Stimulated activated CD4-positive, alpha-beta T cell treated with anti-CD3 and anti-CD28 coated beads, Interleukin-15, amount 100 ng/mL, for 48 hours (primary cell): ENCODE measurements at regions not wholly inside any gene's neighbourhood (a gene's known extent, or its start where the extent isn't known, plus 50 kb on each side); places are given as distances from the start of the nearest gene placed in this dataset.
"Not testable (repeated sequence)": the region's sequence is repeated elsewhere in the genome, so short reads cannot be mapped to it uniquely, and the experiment has no call there.

Experiments used
- DNase-seq, 2 donors: peaks; one replicate each; pipeline ENCODE4 v3.0.0-alpha.2; 2020; ENCODE audit warnings: low read depth in 2 of 2

GRCh38 chr13:104641309-104641708, 1575.1 kb upstream of the SLC10A2 start:
- no peak for DNase-seq

DNA sequence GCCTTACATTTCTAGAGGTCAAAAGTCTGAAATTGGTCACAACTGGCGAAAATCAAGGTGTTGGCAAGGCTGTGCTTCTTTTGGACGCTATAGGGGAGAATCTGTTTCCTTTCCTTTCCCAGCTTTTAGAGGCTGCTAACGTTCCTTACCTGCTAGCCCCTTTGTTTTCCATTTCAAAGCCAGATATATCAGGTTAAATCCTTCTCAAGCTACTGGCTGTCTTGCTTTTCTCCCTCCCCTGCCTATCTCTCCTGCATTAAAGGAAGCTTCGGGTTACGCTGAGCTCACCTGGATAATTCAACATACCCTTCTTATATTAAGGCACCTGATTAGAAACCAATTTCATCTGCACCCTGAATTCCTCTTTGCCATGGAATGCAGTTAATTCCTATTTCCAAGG, 1569.7 kb upstream of the SLC10A2 start:
- DNase-seq = no peak

- DNase-seq = no peak
These were observed 1567.8 kb upstream of the SLC10A2 start for GRCh38 chr13:104634016-104634415.

- DNase-seq = no peak
These were observed 1566.5 kb upstream of the SLC10A2 start for GRCh38 chr13:104632736-104633135.

- no peak for DNase-seq
These were observed 1559.0 kb upstream of the SLC10A2 start for GRCh38 chr13:104625201-104625600.

- no peak for DNase-seq
These were observed 1550.8 kb upstream of the SLC10A2 start for GRCh38 chr13:104616990-104617389.

DNA sequence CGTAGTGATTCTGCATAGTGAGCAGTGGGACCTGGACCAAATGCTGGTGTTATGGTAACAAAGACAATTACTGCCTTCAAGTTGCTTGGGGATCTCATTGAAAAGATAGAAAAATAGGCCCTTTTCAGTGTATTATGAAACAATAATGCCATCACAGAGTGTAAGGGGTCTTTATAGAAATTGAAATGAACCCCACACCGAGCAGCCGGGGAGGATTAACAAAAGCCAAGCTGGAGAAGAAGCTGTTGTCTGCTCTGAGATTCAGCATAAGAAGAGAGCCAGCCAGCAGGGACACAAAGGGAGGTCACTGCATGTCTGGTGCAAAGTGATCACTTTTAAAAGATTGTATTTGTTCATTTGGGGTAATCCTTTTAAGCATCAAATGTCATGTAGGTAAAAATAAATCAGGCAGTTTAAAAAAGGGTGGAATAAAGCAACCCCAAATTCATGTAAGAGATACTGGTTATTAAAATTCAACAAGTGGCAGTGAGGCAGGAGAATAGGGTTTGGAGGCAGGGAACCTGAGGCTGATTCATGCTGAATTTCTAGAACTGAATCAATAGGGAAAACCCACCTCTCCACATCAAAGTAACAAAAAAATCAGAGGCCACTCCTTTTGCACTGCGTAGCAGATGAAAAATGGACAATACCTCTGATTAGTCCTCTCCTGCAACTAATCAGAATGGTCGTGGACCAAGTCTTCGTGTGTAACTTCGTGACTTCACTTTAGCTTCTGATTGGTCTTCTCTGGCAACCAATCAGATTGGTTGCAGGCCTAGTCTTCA, 1548.3 kb upstream of the SLC10A2 start:
- DNase-seq = no peak

- DNase-seq = no peak
These were observed 1542.1 kb upstream of the SLC10A2 start for GRCh38 chr13:104608331-104608730.

- not testable (repeated sequence) for DNase-seq
These were observed 1539.2 kb upstream of the SLC10A2 start for GRCh38 chr13:104605435-104605834.

DNA sequence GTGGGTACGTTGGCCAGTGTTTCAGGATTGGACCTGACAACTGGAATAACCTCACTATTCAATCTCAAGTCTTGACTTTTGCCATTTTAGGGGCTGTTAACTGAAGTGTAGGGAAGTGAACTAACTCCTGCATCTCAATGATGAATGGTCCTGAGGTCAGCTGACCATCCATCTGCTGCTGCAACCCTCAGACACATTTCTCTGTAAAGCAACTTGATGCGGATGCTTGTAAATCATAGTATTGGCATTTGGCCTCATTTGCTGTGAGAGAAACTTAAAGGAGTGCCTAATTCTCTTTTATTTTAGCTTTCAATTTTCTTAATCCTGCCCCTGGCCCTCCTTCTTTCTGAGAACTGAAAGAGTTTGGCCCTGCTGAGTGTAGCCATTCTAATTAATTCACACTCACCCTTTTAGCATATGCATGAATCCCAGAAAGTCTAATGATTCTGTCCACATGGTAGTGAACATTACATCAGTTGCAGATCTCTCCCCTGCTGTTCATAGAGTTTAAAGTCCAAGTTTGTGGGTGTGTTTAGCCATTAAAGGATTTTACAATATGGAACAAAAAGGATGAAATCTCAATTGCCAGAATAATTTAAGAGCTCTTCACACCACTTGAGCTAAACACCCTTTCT, 1531.4 kb upstream of the SLC10A2 start:
- no peak for DNase-seq

- DNase-seq = no peak
These were observed 1529.3 kb upstream of the SLC10A2 start for GRCh38 chr13:104595511-104595910.

DNA sequence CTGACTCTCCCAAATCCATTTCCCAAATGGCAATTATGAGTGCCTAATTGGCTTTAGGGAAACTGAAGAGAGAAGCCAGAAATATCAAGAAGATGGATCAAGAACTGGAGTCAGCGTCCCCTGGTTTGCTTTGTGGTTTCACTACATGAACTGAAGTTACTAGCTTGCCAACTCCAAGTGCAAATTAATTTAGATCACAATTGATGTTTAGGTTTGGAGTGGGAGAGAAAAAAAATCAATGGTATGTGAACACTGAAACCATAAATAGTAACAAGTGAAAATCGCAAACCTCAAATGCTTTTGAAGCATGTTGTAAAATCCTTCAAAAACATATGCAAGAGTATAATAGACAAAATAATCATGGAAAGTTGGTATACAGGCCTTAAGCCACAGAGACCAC, 1528.6 kb upstream of the SLC10A2 start:
- no peak for DNase-seq

DNA sequence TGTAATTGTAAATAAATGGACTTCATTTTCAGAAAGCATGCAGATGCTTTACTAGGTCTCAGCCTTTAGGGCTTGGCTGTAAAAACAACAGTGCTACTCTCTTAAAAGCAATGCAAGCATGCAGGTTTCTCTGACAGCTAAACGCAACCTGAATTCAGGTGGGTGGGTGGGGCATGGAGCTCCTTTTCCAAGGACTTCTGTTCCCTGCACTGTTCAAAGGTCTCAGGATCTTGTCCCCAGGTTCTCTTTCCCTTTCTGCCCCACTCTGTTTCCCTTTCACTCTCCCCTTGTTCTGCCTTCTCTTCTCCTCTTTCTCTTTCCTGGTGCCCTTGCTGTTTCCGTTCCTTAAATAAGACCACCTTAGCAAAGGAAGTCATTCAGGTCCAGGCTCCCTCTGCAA, 1527.5 kb upstream of the SLC10A2 start:
- DNase-seq = no peak

GRCh38 chr13:104593251-104593576, 1527.0 kb upstream of the SLC10A2 start:
- DNase-seq = no peak

DNA sequence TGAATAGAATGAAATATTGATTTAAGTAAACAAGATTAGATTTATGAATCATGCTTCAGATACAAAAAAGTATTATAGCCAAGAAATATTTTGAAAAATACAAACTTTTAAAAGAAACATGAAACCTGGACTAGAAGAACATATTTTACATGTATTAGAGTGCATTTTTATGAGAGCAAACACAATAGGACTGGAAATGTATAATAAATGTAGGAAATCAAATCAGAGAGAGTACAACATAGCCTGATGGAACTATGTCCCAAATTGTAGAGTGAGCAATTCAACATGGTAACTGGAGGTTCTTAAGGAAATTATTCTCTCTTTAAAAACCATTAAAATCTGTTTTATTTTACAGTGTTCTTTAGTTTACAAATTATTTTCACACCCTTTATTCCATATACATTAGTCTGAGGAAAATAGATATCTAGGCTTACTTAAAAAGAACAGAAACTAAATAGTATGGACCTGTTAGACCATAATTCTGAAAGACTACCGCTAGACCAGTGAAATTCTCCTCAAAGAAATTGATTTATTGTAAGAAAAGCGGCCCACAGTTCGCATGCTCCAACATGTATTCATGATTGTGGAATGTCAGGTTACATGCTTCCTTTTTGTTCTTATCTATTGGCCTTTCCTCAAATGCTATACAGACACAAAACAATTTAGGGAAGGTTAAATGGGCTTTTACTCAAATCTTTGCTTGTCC, 1526.5 kb upstream of the SLC10A2 start:
- no peak for DNase-seq

- DNase-seq = no peak
These were observed 1525.9 kb upstream of the SLC10A2 start for GRCh38 chr13:104592127-104592526.

DNA sequence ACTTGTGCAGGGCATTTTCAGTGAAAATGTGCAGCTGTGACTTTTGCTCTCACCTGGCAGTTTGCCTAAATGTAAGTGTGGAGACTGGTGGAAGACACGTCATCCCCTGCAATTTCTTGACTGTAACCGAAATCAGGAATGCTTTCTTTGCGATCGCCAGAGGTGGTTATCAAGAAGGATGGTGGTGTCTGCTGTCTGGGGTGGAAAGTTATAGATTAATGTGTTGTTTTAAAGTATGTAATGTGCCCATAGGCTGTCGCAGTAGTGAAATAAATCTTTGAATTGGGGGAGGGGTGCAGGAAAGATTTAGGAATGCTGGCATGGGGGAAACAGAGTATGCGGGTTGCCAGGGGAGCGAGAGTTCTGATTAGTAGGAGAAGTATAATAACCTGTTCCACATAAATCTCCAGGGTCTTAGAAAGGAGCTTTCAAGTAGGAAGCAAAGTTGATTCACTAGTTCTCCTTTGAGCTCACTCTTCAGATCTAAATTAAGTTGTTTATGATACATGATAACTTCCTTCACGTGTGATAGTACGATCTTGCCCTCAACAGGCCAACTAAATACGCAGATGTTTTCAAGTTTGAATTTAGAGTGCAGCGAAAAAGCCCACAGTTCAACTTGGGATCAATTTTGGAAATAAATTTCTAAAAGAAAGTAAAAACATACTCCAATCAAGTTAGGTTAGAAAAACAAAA, 1520.0 kb upstream of the SLC10A2 start:
- no peak for DNase-seq

- DNase-seq = no peak
These were observed 1518.3 kb upstream of the SLC10A2 start for GRCh38 chr13:104584481-104584880.

DNA sequence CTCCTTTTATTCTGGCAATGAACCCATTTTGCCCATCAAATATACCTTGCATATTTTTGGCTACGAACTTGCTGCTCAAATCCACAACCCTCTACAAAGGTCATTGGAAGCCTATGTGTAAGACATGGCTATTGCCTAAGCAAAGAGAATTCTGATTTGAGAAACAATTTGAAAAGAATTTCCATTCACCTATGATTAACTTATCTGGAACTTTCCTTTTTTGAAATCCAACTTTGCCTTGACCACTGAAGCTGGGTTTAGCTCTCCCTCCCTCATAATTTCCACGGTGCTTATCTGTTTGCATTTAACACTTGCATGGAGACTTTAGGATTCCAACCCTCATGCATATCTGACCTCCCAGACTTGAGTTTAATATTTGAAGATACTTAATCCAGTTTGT, 1514.7 kb upstream of the SLC10A2 start:
- DNase-seq = no peak

DNA sequence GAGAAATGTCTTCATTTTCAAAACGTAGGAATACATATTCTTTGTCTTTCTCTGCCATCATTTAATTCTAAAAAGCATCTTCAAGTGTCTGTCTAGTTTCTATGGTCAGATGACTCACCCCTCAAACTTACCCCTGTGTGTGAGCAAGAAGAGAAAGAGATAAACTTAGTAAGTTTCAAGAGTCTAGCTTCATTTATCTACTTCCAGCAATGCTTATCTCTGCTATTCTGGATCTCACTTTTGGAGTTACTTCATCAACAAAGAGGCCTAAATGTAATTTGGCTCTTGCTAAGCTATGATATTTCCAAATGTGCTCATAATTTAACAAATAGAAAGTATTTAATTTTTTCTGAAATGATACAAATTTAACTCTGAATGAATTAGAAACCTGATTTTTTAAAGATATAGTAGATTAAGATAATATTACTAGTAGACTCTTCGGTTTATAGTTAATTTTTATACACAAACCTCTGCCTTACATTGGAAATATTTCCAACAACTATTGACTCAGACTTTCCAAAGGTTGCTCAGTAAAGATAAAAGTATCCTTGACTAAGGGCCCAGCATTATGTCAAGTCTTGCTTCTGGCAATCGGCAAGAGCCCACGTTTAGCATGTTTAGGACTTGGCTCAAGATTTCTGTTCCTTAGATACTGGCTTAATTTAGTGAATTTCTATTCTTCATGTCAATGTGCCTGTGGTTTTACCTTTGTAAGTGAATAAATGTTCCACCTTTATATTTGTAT, 1511.0 kb upstream of the SLC10A2 start:
- no peak for DNase-seq

DNA sequence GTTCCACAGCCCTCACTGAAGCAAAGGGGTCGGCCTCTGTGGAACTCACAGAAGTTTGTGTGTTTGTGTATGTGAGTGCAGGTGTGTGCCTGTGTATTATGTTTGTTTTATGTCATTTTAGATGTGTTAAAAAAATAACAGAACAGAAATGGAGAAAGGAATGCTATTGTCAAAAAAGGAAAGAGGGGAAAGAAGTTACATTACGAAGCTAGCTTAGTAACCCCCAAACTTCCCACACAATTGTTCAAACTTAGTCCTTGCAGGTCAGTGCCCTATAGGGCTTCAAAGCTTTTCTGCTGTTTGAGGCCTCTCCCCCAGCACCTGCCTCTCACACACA, 1505.6 kb upstream of the SLC10A2 start:
- no peak for DNase-seq
